GM12878 (cell line): ENCODE measurements at regions not wholly inside any gene's neighbourhood (a gene's known extent, or its start where the extent isn't known, plus 50 kb on each side); places are given as distances from the start of the nearest gene placed in this dataset.

ENCODE experiments used
- CHD4 ChIP-seq: fragments of 200-600 bp; sonication (generic); IDR thresholded peaks from 2 replicates; pipeline ENCODE4 v1.6.1; 2016; ENCODE audit warnings: mild to moderate bottlenecking
- KDM1A ChIP-seq: fragments of 200-600 bp; sonication (generic); IDR thresholded peaks from 2 replicates; pipeline ENCODE4 v1.6.1; 2016; ENCODE audit warnings: borderline replicate concordance
- TCF7 ChIP-seq: IDR thresholded peaks from 2 replicates; pipeline ENCODE4 v1.6.1; 2014; ENCODE audit warnings: antibody characterized with exemption, borderline replicate concordance
- TF ChIP-seq, protein P1 (sequence below), 3 experiments: IDR thresholded peaks in 2 of 3; conservative IDR thresholded peaks in 1 of 3; 2 replicates each; pipeline ENCODE4 v1.5.1; 2011; ENCODE audit warnings: low read depth in 3 of 3, low read length in 3 of 3, mild to moderate bottlenecking in 3 of 3, control low read depth in 2 of 3, moderate library complexity in 2 of 3, inconsistent platforms in 1 of 3, mixed read lengths in 1 of 3; ENCODE audit not compliant: control insufficient read depth in 2 of 3, insufficient read depth in 1 of 3; ENCODE audit errors: extremely low read depth in 1 of 3

DNA sequence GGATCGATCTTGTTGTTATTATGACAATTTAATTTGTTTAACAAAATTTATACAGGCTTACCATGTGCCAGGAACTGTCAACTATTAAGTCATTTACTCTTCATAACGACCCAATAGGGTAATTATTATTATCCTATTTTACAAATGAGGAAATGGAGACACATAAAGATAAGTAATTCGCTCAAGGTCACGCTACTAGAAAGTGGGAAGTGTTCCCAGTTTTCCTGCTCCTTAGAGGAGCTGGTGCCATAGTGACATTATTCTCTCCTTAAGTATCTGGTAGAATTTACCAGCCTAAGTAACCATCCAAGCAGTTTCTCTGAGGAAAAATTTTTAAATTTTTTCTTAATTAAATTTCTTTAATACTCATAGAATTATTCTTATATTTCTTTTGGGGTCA is 360.9 kb upstream of the RNF32 start:
- TF ChIP-seq, protein P1, sequence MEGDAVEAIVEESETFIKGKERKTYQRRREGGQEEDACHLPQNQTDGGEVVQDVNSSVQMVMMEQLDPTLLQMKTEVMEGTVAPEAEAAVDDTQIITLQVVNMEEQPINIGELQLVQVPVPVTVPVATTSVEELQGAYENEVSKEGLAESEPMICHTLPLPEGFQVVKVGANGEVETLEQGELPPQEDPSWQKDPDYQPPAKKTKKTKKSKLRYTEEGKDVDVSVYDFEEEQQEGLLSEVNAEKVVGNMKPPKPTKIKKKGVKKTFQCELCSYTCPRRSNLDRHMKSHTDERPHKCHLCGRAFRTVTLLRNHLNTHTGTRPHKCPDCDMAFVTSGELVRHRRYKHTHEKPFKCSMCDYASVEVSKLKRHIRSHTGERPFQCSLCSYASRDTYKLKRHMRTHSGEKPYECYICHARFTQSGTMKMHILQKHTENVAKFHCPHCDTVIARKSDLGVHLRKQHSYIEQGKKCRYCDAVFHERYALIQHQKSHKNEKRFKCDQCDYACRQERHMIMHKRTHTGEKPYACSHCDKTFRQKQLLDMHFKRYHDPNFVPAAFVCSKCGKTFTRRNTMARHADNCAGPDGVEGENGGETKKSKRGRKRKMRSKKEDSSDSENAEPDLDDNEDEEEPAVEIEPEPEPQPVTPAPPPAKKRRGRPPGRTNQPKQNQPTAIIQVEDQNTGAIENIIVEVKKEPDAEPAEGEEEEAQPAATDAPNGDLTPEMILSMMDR (IDR thresholded peaks at IDR 0.05 in 2 of 3, conservative IDR thresholded peaks at IDR 0.05 in 1 of 3; ENCODE audit: control insufficient read depth in 2 of 3, extremely low read depth in 1 of 3, insufficient read depth in 1 of 3, low read depth in 3 of 3, low read length in 3 of 3): no peak
- no peak for TF ChIP-seq KDM1A
- no peak for TF ChIP-seq TCF7
- TF ChIP-seq CHD4: no peak
